WTC11 (cell line): ENCODE measurements at regions not wholly inside any gene's neighbourhood (a gene's known extent, or its start where the extent isn't known, plus 50 kb on each side); places are given as distances from the start of the nearest gene placed in this dataset.

ENCODE experiments used
- ATAC-seq: fragments of 200-7000 bp; cut with Tn5 transposase; 2 replicates; pipeline ENCODE4 v1.10.0; 2021; ENCODE audit warnings: mild to moderate bottlenecking, moderate library complexity
- CTCF ChIA-PET: fragments of 300-600 bp; sonication (Branson Sonifier 250); formaldehyde crosslinking; loops from one replicate; lab custom pipeline; 2021; ENCODE audit warnings: antibody characterized with exemption; lab: Charles Lee
- POLR2A ChIA-PET: fragments of 350-600 bp; sonication (Branson Sonifier 250); formaldehyde crosslinking; loops from one replicate; lab custom pipeline; 2021; ENCODE audit warnings: antibody characterized with exemption; lab: Charles Lee
- DNase-seq: peaks from one replicate; pipeline ENCODE4 v3.0.0; 2021; ENCODE audit warnings: low spot score
- H3K27ac Mint-ChIP-seq: 2 replicates; pipeline ENCODE4 v1.8.0; 2021; ENCODE audit warnings: mixed read lengths
- H3K27me3 Mint-ChIP-seq: 2 replicates; pipeline ENCODE4 v1.8.0; 2021; ENCODE audit warnings: low read depth, mild to moderate bottlenecking, moderate library complexity, mixed read lengths
- H3K36me3 Mint-ChIP-seq: 2 replicates; pipeline ENCODE4 v1.8.0; 2021; ENCODE audit warnings: mixed read lengths
- H3K4me1 Mint-ChIP-seq: 2 replicates; pipeline ENCODE4 v1.8.0; 2022; ENCODE audit warnings: mixed read lengths
- H3K4me3 Mint-ChIP-seq: 2 replicates; pipeline ENCODE4 v1.8.0; 2021; ENCODE audit warnings: mild to moderate bottlenecking, moderate library complexity, mixed read lengths
- H3K9me3 Mint-ChIP-seq: 2 replicates; pipeline ENCODE4 v1.8.0; 2021; ENCODE audit warnings: mixed read lengths
- ATF2 ChIP-seq: sonication (generic); formaldehyde crosslinking; IDR thresholded peaks from 2 replicates; pipeline ENCODE4 v1.8.1; 2022; ENCODE audit warnings: low read depth, missing genetic modification reagents, borderline replicate concordance
- CDX4 ChIP-seq: fragments of 250-450 bp; sonication (Bioruptor Pico); IDR thresholded peaks from 2 replicates; pipeline ENCODE4 v1.9.0; 2021; ENCODE audit warnings: moderate library complexity, mild to moderate bottlenecking, inconsistent platforms, borderline replicate concordance
- GRHL2 ChIP-seq: fragments of 250-450 bp; sonication (Bioruptor Pico); IDR thresholded peaks from 2 replicates; pipeline ENCODE4 v1.8.0; 2022; ENCODE audit warnings: mild to moderate bottlenecking, moderate library complexity; ENCODE audit not compliant: insufficient replicate concordance, severe bottlenecking
- NR2C2 ChIP-seq: sonication (generic); formaldehyde crosslinking; IDR thresholded peaks from 2 replicates; pipeline ENCODE4 v1.8.0; 2022; ENCODE audit warnings: mild to moderate bottlenecking, missing genetic modification reagents
- SOX15 ChIP-seq: fragments of 250-450 bp; sonication (Bioruptor Pico); IDR thresholded peaks from 2 replicates; pipeline ENCODE4 v1.9.0; 2021; ENCODE audit warnings: mild to moderate bottlenecking
- TEAD4 ChIP-seq: sonication (generic); formaldehyde crosslinking; IDR thresholded peaks from 2 replicates; pipeline ENCODE4 v1.8.0; 2022; ENCODE audit warnings: mild to moderate bottlenecking, missing genetic modification reagents
- ZNF219 ChIP-seq: sonication (generic); formaldehyde crosslinking; IDR thresholded peaks from 2 replicates; pipeline ENCODE4 v1.8.0; 2023; ENCODE audit warnings: missing genetic modification reagents, mild to moderate bottlenecking, borderline replicate concordance
- ZNF396 ChIP-seq: fragments of 250-450 bp; sonication (Bioruptor Pico); IDR thresholded peaks from 2 replicates; pipeline ENCODE4 v1.8.0; 2021; ENCODE audit warnings: mild to moderate bottlenecking, moderate library complexity, borderline replicate concordance
- TF ChIP-seq, protein P1 (sequence below): fragments of 250-450 bp; sonication (Bioruptor Pico); IDR thresholded peaks from 2 replicates; pipeline ENCODE4 v1.9.0; 2021; ENCODE audit warnings: mild to moderate bottlenecking
- TF ChIP-seq, protein P2 (sequence below): sonication (generic); formaldehyde crosslinking; IDR thresholded peaks from 2 replicates; pipeline ENCODE4 v1.8.1; 2023; ENCODE audit warnings: mild to moderate bottlenecking, missing genetic modification reagents, moderate library complexity
- TF ChIP-seq, protein P3 (sequence below): sonication (generic); formaldehyde crosslinking; conservative IDR thresholded peaks from 2 replicates; pipeline ENCODE4 v1.8.1; 2023; ENCODE audit warnings: mild to moderate bottlenecking, low read depth, missing genetic modification reagents, moderate library complexity
- TF ChIP-seq, protein P4 (sequence below): sonication (generic); formaldehyde crosslinking; IDR thresholded peaks from 2 replicates; pipeline ENCODE4 v1.8.1; 2023; ENCODE audit warnings: mild to moderate bottlenecking, missing genetic modification reagents
- TF ChIP-seq, protein P5 (sequence below): sonication (generic); formaldehyde crosslinking; IDR thresholded peaks from 2 replicates; pipeline ENCODE4 v1.8.0; 2022; ENCODE audit warnings: missing genetic modification reagents

DNA sequence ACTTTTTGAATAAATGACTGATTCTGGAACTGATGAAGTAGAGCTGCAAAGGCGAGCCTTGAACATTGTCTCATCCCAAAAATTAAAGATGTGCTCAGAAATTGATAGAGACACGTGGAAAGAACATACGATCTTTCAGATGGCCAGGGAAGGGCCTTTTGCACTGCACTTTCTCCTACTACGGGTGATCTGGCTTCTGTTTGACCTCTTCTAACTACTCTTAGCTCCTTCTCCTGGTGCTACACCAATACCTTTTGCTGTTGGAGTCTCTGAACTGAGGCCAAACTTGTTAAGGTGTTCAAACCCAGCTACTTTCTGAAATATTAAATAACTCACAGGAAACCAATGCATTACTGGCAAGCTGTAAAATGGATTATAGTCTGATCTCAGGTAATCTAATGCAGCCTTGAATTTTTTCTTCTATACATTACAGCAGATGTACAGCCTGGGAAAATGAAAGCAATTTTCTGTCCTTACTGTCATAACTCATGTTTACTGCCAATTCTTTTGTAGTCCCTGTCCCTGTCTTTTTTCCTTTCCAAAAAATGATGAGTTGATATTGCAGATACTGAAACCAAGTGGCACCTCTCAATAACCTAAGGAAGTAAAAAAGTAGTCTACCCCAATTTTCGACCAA lies 1086.1 kb upstream of the CNTN5 start:
- ChIA-PET CTCF (no interaction called here), POLR2A (no interaction called here)
- Mint-ChIP-seq H3K27me3 (no peaks in the 10 kb centered on the region), H3K36me3 (no peaks in the 10 kb centered on the region), H3K4me3 (no peak overlapping the region), H3K9me3 (no peaks in the 10 kb centered on the region), H3K27ac (no peak overlapping the region), H3K4me1 (peaks cover 18% of the 10 kb centered on the region)
- TF ChIP-seq, protein P1, sequence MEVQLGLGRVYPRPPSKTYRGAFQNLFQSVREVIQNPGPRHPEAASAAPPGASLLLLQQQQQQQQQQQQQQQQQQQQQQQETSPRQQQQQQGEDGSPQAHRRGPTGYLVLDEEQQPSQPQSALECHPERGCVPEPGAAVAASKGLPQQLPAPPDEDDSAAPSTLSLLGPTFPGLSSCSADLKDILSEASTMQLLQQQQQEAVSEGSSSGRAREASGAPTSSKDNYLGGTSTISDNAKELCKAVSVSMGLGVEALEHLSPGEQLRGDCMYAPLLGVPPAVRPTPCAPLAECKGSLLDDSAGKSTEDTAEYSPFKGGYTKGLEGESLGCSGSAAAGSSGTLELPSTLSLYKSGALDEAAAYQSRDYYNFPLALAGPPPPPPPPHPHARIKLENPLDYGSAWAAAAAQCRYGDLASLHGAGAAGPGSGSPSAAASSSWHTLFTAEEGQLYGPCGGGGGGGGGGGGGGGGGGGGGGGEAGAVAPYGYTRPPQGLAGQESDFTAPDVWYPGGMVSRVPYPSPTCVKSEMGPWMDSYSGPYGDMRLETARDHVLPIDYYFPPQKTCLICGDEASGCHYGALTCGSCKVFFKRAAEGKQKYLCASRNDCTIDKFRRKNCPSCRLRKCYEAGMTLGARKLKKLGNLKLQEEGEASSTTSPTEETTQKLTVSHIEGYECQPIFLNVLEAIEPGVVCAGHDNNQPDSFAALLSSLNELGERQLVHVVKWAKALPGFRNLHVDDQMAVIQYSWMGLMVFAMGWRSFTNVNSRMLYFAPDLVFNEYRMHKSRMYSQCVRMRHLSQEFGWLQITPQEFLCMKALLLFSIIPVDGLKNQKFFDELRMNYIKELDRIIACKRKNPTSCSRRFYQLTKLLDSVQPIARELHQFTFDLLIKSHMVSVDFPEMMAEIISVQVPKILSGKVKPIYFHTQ (CRISPR knock-in tag): no peak
- TF ChIP-seq ZNF219 (CRISPR knock-in tag): no peak
- TF ChIP-seq, protein P2, sequence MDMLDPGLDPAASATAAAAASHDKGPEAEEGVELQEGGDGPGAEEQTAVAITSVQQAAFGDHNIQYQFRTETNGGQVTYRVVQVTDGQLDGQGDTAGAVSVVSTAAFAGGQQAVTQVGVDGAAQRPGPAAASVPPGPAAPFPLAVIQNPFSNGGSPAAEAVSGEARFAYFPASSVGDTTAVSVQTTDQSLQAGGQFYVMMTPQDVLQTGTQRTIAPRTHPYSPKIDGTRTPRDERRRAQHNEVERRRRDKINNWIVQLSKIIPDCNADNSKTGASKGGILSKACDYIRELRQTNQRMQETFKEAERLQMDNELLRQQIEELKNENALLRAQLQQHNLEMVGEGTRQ (CRISPR knock-in tag): no peak
- TF ChIP-seq SOX15: no peak
- ATAC-seq: no peak
- no peak for DNase-seq

GRCh38 chr11:97937501-97937900 lies 1083.2 kb upstream of the CNTN5 start:
- DNase-seq: no peak
- no peak; the same call in 1 of the 2 replicates for ATAC-seq

DNA sequence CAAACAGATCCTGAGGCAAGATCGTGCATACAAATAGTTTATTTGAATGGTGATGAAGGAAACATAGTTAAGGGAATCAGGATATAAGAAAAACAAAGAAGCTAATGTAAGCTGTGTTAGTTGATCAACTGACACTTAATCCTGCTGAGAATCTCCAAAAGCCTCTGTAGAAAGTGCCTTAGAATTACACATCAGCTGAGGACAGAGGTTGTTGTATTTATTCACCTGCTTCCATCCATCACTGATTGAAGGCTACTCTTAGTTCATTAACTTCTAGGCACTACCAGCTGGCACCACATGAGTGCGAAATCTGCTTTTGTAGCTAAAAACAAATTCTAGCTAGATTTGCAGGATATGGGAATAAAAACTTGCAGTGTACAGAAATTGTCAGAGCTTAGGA lies 1082.0 kb upstream of the CNTN5 start:
- H3K9me3 Mint-ChIP-seq: peaks cover 6% of the 10 kb centered on the region; the same call in 1 of the 2 replicates
- H3K4me3 Mint-ChIP-seq: no peak overlapping the region
- peak; percentile 80 for ATAC-seq
- H3K4me1 Mint-ChIP-seq: peaks cover 33% of the 10 kb centered on the region
- ChIA-PET CTCF (interaction anchor here (1.2 kb wide), 1 partner anchor 1077 kb away, joined by 3 read pairs; no protein-coding TSS in a partner anchor), POLR2A (no interaction called here)
- DNase-seq: no peak
- no peaks in the 10 kb centered on the region for H3K36me3 Mint-ChIP-seq
- peaks cover 3% of the 10 kb centered on the region; the same call in 1 of the 2 replicates for H3K27me3 Mint-ChIP-seq
- H3K27ac Mint-ChIP-seq: peak overlapping the region; percentile 17; the same call in 1 of the 2 replicates
- TF ChIP-seq SOX15 (no peak), NR2C2 (CRISPR knock-in tag) (no peak), ZNF396 (no peak), GRHL2 (CRISPR knock-in tag) (no peak), CDX4 (CRISPR knock-in tag) (no peak)
- TF ChIP-seq, protein P3, sequence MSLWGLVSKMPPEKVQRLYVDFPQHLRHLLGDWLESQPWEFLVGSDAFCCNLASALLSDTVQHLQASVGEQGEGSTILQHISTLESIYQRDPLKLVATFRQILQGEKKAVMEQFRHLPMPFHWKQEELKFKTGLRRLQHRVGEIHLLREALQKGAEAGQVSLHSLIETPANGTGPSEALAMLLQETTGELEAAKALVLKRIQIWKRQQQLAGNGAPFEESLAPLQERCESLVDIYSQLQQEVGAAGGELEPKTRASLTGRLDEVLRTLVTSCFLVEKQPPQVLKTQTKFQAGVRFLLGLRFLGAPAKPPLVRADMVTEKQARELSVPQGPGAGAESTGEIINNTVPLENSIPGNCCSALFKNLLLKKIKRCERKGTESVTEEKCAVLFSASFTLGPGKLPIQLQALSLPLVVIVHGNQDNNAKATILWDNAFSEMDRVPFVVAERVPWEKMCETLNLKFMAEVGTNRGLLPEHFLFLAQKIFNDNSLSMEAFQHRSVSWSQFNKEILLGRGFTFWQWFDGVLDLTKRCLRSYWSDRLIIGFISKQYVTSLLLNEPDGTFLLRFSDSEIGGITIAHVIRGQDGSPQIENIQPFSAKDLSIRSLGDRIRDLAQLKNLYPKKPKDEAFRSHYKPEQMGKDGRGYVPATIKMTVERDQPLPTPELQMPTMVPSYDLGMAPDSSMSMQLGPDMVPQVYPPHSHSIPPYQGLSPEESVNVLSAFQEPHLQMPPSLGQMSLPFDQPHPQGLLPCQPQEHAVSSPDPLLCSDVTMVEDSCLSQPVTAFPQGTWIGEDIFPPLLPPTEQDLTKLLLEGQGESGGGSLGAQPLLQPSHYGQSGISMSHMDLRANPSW: no peak
- TF ChIP-seq, protein P4, sequence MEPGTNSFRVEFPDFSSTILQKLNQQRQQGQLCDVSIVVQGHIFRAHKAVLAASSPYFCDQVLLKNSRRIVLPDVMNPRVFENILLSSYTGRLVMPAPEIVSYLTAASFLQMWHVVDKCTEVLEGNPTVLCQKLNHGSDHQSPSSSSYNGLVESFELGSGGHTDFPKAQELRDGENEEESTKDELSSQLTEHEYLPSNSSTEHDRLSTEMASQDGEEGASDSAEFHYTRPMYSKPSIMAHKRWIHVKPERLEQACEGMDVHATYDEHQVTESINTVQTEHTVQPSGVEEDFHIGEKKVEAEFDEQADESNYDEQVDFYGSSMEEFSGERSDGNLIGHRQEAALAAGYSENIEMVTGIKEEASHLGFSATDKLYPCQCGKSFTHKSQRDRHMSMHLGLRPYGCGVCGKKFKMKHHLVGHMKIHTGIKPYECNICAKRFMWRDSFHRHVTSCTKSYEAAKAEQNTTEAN (CRISPR knock-in tag): no peak

More at GRCh38 chr11:97937501-97937900, 1083.2 kb upstream of the CNTN5 start:
- no peak overlapping the region for H3K4me3 Mint-ChIP-seq
- no peak for TF ChIP-seq ATF2
- no peak for TF ChIP-seq TEAD4 (CRISPR knock-in tag)
- TF ChIP-seq, protein P5, sequence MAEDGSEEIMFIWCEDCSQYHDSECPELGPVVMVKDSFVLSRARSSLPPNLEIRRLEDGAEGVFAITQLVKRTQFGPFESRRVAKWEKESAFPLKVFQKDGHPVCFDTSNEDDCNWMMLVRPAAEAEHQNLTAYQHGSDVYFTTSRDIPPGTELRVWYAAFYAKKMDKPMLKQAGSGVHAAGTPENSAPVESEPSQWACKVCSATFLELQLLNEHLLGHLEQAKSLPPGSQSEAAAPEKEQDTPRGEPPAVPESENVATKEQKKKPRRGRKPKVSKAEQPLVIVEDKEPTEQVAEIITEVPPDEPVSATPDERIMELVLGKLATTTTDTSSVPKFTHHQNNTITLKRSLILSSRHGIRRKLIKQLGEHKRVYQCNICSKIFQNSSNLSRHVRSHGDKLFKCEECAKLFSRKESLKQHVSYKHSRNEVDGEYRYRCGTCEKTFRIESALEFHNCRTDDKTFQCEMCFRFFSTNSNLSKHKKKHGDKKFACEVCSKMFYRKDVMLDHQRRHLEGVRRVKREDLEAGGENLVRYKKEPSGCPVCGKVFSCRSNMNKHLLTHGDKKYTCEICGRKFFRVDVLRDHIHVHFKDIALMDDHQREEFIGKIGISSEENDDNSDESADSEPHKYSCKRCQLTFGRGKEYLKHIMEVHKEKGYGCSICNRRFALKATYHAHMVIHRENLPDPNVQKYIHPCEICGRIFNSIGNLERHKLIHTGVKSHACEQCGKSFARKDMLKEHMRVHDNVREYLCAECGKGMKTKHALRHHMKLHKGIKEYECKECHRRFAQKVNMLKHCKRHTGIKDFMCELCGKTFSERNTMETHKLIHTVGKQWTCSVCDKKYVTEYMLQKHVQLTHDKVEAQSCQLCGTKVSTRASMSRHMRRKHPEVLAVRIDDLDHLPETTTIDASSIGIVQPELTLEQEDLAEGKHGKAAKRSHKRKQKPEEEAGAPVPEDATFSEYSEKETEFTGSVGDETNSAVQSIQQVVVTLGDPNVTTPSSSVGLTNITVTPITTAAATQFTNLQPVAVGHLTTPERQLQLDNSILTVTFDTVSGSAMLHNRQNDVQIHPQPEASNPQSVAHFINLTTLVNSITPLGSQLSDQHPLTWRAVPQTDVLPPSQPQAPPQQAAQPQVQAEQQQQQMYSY (CRISPR knock-in tag): no peak
- no peak for TF ChIP-seq SOX15
- peaks cover 3% of the 10 kb centered on the region; the same call in 1 of the 2 replicates for H3K27me3 Mint-ChIP-seq
- peaks cover 6% of the 10 kb centered on the region; the same call in 1 of the 2 replicates for H3K9me3 Mint-ChIP-seq
- H3K27ac Mint-ChIP-seq: no peak overlapping the region
- H3K36me3 Mint-ChIP-seq: no peaks in the 10 kb centered on the region
- CTCF ChIA-PET: no interaction called here
- peaks cover 33% of the 10 kb centered on the region for H3K4me1 Mint-ChIP-seq
- POLR2A ChIA-PET: no interaction called here
